ENCODE measurements at regions not wholly inside any gene's neighbourhood (a gene's known extent, or its start where the extent isn't known, plus 50 kb on each side); places are given as distances from the start of the nearest gene placed in this dataset.
A peak's percentile ranks its signal among the peaks of the same experiment; 100 is the strongest.

DNA sequence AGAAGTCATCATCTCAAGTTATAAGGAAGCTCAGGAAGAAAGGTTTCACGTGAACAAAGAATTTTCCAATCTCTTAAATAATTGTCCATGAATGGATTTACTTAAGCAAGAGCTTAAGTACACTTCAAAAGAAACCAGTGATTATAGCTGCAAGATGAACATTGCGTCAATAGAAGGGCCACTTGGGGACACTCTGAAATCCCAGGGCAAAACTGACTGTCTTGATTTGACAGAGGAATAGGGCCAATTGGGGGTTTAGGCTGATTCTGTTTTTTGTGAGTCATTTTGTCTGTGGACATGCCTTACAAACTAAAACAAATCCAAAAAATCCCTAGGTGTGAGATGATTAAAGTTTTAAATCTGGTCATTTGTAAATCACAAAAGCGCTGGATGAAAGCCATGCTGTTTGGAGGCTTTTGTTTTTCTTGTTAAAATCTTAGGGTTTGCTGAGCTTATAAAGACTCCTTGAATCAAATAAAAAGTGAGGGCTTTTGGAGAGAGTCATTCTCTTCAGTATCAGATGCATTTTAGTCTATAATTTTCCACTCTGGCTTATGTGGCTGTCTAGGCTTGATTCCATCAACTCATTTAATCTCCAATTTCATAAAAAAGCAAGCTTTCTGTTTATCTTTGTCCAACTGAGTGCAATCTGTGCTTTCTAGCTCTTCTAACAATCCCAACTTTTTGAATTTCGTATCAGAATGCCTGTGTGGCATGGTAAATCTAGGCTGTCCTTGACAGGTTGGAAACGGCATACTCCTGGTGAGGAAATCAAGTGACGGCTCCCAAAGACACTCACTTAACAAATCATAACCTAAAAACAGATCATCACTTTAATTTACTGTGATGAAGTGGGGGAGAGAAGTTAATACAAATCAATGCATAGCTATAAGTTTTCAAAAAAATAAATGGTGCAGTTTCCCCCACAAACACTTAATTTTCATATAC is 98.2 kb upstream of the SOX9 start:
- DNase-seq, result no peak

DNA sequence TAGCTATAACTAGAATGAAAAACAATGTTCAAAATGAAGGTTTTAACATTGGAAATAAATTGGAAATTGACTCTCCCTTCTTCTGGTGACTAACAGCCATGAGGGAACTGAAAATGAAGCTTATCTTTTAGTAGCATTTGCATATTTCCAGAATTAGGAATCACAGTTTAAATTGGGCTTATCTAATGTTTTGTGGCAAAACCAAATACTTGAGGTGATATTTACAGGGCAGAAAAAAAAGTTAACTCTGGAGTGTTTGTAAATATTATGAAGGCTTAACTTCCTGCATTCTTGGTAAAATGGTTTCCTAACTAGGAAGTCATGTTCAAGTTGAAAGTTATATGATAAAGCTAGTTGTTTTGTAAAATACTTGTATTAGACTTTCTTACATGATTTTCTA is 96.4 kb upstream of the SOX9 start:
- no peak for DNase-seq

DNA sequence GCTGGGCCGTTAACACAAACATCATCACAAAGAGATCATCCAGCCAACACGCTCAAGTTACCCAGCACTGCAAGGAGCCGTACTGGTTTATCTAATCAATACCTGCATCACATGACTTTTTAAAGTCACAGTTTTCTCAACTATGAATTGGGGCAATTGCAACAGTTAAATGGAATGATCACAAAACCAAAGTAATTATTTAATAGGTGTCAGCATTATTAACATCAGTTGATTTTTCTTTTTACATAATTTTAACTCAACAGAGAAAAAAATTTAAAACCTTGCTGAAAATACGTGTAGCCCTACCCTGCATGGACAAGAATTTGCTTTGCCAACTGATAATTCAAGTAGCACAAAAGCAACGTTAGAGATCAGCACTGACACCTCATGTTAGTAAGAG is 95.7 kb upstream of the SOX9 start:
- no peak for DNase-seq

DNA sequence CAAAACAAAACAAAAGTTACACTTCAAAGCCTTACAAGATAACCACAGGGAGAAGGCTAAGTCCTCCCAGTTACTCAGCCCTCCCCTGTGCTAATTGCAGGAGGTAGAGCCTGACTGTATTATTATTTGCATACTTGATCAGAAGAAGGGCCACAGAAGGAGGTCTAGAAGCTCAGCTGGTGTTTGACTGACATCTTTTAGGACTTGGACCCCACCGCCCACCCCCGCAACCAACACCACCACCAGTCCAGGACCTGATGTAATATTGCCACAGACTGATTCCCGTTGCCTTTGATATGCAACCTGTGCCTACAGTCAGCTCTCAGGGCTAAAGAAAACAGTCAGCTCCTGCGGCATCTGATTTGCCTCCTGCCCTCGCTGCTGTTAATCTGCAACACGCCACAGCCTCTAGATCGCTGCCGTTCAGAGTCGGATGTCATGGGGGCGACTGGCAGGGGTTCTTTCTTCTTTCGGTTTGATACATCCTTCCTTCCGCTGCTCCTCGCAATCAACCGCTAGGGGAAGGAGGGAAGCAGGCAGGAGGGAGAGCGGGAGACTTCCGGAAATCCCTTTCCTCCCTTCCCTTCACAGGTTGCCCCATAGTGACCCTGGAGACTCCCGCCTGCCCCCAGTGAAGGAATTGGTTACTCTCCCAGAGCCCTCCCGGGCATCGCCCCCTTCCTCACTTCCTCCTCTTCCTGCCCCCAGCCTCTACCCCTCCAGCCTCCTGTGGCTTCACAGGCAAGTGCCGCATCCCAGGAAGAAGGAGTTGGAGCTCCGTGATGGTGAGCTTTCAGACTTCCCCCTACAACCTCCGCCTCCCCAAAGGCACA is 90.5 kb upstream of the SOX9 start:
- peak; percentile 1 for DNase-seq

- DNase-seq, result no peak
Observed at GRCh38 chr17:72031219-72031884, 89.5 kb upstream of the SOX9 start.

DNA sequence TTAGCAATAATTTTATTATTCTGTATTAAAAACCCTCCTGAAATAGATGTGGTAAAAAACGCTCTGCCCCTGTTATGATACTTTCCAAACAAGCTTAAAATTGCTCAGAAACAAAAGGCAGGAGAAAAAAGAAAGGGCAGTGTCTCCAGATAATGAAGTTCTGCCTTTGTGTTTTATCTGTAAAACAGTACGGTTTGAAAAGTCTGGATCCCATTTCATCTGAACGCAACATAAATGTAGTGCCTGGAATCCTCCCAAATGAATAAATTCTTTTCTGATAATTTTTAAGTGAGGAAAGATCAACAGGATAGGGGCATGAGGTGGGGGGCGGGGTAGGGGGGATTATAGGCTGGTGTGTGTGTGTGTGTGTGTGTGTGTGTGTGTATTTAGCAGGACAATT is 87.5 kb upstream of the SOX9 start:
- DNase-seq, result no peak

- no peak for DNase-seq
Observed at GRCh38 chr17:72034000-72034399, 86.8 kb upstream of the SOX9 start.

DNA sequence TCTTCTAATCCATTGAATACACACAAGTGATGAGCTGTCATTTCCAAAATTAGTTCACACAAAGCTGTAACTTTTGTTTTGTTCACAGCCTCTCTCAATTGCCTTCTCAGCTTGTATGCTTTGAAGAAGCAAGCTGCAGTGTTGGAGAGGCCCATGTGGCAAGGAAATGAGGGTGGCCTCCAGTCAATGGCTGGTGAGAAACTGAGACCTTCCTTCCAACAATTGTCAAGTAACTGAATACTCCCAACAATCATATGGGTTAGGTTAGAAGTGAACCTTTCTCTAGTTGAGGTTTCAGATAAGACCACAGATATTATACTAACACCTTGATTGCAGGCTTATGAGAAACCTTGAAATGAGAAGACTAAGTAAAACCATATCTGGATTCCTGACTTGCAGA is 82.4 kb upstream of the SOX9 start:
- DNase-seq, result no peak

DNA sequence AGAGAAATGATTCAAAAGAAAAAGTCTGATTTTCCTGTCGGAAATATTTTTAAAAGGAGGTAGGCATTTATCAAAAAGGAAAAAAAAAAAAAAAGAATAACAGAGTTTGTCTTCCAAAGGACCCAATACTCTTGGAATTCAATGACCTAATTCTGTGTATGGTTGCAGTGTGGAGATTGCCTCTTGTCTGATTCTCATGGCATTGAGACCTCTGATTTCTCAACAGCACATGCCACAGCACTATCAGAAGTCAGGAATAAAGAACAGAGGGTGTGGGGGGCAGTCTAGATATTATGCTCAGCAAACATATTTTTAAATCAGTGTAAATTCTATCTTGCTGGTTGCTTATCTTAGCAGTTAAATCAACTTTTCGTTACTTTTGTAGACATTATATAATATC is 81.3 kb upstream of the SOX9 start:
- no peak for DNase-seq

- DNase-seq, result no peak
Observed at GRCh38 chr17:72046178-72046577, 74.6 kb upstream of the SOX9 start.

GRCh38 chr17:72046643-72047612 is 73.9 kb upstream of the SOX9 start:
- no peak for DNase-seq

GRCh38 chr17:72049914-72050313 is 70.9 kb upstream of the SOX9 start:
- DNase-seq, result no peak

DNA sequence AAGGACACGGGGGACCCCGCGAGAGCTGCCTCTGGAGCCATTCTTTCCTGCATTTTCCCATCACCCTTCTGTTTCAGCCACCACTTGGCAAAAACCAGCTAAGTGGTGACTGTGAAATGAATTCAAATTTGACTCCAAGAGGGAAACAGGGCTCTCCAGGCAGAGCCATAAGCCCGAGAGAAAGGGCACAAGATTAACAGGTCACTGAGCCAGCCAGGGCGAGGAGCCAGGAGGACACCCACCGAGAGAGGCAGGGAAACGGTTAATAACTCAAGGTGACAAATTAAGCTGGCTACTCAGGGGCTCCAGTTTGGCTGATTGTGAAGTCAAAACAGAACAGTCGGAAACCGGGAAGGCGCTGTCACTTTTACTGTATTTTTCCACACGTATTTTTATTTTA is 67.8 kb upstream of the SOX9 start:
- no peak for DNase-seq

DNA sequence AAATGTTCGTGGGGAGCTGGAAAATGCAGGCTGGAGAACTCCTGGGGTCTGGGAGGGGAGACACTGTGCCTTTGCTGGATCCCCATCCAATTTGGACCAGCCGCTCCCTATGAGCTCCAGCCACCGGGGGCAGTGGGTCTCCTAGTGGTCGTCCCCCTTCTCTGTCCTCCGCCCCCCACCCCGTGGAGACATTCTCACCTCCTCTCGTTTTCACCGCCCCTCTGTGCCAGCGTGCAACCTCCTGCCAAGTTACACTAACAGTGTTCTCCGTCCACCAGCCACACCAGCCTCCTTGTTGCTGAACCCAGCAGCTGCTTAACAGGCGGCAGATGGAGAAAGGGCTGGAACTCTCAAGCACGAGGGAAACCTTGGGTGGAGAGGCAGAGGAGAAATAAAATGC is 67.4 kb upstream of the SOX9 start:
- DNase-seq, result no peak

- no peak for DNase-seq
Observed at GRCh38 chr17:72056155-72056554, 64.7 kb upstream of the SOX9 start.

- no peak for DNase-seq
Observed at GRCh38 chr17:72056727-72057290, 64.0 kb upstream of the SOX9 start.

DNA sequence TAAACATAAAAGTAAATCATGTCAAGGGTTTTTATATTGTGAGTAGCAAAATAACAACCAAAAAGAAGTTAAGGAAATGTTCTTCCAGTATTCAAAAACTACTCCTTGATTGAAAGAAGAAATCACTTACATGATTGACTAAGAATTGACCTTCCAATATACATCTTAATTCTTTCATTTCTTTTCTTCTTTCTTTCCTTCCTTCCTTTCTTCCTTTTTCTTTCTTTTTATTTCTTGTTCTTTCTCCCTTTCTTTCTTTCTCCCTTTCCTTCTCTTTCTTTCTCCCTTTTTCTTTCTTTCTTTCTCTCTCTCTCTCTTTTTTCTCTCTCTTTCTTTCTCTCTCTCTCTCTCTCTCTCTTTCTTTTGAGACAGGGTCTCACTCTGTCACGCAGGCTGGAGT is 60.7 kb upstream of the SOX9 start:
- no peak for DNase-seq

GRCh38 chr17:72063262-72063661 is 57.6 kb upstream of the SOX9 start:
- DNase-seq, result no peak

DNA sequence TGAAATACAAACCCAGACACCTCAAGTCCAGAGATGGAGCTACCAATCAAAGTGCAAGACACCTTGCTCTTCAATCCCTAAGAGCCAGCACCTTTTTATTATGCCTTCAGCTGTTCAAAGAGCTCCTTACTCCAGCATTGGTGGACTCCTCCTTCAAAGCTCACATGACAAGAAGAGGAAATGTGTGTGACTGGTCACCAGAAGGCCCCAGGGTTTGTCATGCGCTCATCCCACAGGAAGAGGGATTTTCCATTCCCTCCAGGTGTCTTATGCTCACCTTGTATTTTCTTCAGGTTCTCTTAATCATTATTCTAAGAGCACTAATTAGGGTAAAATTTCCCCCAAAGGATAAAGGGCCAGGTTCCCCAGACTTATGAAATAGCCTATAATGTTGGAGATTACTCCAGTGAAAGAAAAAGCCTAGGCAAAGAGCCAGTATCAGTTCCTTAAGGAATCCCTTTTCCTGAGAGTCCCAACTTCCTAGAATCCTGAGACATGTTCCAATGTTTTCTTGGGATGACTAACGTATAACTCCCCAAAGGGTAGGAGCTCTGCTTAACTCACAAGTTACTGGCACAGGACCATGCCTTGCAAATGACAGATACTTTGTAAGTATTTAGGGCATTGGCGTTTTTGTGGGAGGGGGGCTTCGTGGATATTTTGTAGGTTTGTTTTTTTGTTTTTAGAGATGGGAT is 56.9 kb upstream of the SOX9 start:
- no peak for DNase-seq

- no peak for DNase-seq
Observed at GRCh38 chr17:72064606-72065193, 56.1 kb upstream of the SOX9 start.

DNA sequence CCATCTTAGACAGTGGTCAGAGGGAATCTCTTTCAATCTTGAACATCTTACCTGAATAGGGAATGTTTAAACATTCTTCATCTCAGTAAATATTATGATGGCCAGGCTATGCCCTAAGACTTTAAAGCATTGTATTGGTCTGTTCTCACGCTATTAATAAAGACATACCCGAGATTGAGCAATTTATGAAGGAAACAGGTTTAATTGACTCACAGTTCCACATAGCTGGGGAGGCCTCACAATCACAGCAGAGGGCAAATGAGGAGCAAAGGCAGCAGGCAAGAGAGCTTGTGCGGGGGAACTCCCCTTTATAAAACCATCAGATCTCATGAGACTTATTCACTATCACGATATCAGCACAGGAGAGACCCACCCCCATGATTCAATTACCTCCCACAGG is 55.3 kb upstream of the SOX9 start:
- no peak for DNase-seq

Measured in hematopoietic multipotent progenitor cell treated with erythropoietin and hydrocortisone succinate and interleukin-3 and kit ligand, for 6 days (in vitro differentiated cells).